GM12892 (cell line): ENCODE measurements at regions not wholly inside any gene's neighbourhood (a gene's known extent, or its start where the extent isn't known, plus 50 kb on each side); places are given as distances from the start of the nearest gene placed in this dataset.
"Not testable (repeated sequence)": the region's sequence is repeated elsewhere in the genome, so short reads cannot be mapped to it uniquely, and the experiment has no call there.

Source experiments
- POLR2A ChIP-seq: IDR thresholded peaks from 2 replicates; pipeline ENCODE4 v1.6.1; 2011; ENCODE audit warnings: low read depth, low read length, control low read depth
- POLR2AphosphoS5 ChIP-seq: IDR thresholded peaks from 2 replicates; pipeline ENCODE4 v1.6.1; 2011; ENCODE audit warnings: low read depth, low read length, control low read depth
- TAF1 ChIP-seq: IDR thresholded peaks from 2 replicates; pipeline ENCODE4 v1.6.1; 2011; ENCODE audit warnings: low read depth, mild to moderate bottlenecking, control low read depth, low read length, borderline replicate concordance

GRCh38 chr4:74578865-74579264 lies 133.9 kb downstream of the AREG start:
- not testable (repeated sequence) for TF ChIP-seq POLR2AphosphoS5, POLR2A, TAF1
